GM12892 (cell line): ENCODE measurements at regions not wholly inside any gene's neighbourhood (a gene's known extent, or its start where the extent isn't known, plus 50 kb on each side); places are given as distances from the start of the nearest gene placed in this dataset.

Experiments
- POLR2A ChIP-seq: IDR thresholded peaks from 2 replicates; pipeline ENCODE4 v1.6.1; 2011; ENCODE audit warnings: low read depth, low read length, control low read depth
- POLR2AphosphoS5 ChIP-seq: IDR thresholded peaks from 2 replicates; pipeline ENCODE4 v1.6.1; 2011; ENCODE audit warnings: low read depth, low read length, control low read depth
- TAF1 ChIP-seq: IDR thresholded peaks from 2 replicates; pipeline ENCODE4 v1.6.1; 2011; ENCODE audit warnings: low read depth, mild to moderate bottlenecking, control low read depth, low read length, borderline replicate concordance

- TF ChIP-seq POLR2A (no peak), TAF1 (no peak), POLR2AphosphoS5 (no peak)
Observed at GRCh38 chr1:186534401-186534800, 73.5 kb upstream of the PDC start.
